ENCODE measurements at regions not wholly inside any gene's neighbourhood (a gene's known extent, or its start where the extent isn't known, plus 50 kb on each side); places are given as distances from the start of the nearest gene placed in this dataset.

- H3K4me3 ChIP-seq (ENCODE audit: low read depth in 1 of 2, low read length in 2 of 2), result no peak overlapping the region
- H3K27ac ChIP-seq (ENCODE audit: low read depth in 2 of 2, low read length in 1 of 2), result no peak overlapping the region
- H3K36me3 ChIP-seq (ENCODE audit: control insufficient read depth in 2 of 2, insufficient read depth in 2 of 2, low read length in 1 of 2), result no peaks in the 10 kb centered on the region
- no peaks in the 10 kb centered on the region for H3K27me3 ChIP-seq (ENCODE audit: control insufficient read depth in 1 of 2, insufficient read depth in 2 of 2, low read length in 2 of 2)
- 90 to 92% methylated on average over 2 of the region's 2 CpGs for WGBS, 2 donors
- H3K9me3 ChIP-seq (ENCODE audit: control insufficient read depth in 2 of 2, insufficient read depth in 1 of 2, low read depth in 1 of 2, low read length in 1 of 2), result no peaks in the 10 kb centered on the region
- H3K4me1 ChIP-seq (ENCODE audit: control insufficient read depth in 2 of 2, insufficient read depth in 2 of 2, low read length in 1 of 2), result no peaks in the 10 kb centered on the region
Observed at GRCh38 chr1:83114136-83114834, 884.6 kb downstream of the TTLL7 start.

GRCh38 chr1:83113652-83114051 is 885.3 kb downstream of the TTLL7 start:
- no peak overlapping the region for H3K27ac ChIP-seq (ENCODE audit: low read depth in 2 of 2, low read length in 1 of 2)
- no peaks in the 10 kb centered on the region for H3K4me1 ChIP-seq (ENCODE audit: control insufficient read depth in 2 of 2, insufficient read depth in 2 of 2, low read length in 1 of 2)
- H3K27me3 ChIP-seq (ENCODE audit: control insufficient read depth in 1 of 2, insufficient read depth in 2 of 2, low read length in 2 of 2), result no peaks in the 10 kb centered on the region
- H3K9me3 ChIP-seq (ENCODE audit: control insufficient read depth in 2 of 2, insufficient read depth in 1 of 2, low read depth in 1 of 2, low read length in 1 of 2), result no peaks in the 10 kb centered on the region
- no peaks in the 10 kb centered on the region for H3K36me3 ChIP-seq (ENCODE audit: control insufficient read depth in 2 of 2, insufficient read depth in 2 of 2, low read length in 1 of 2)
- 62 to 68% methylated on average over 2 of the region's 2 CpGs for WGBS, 2 donors
- no peak overlapping the region for H3K4me3 ChIP-seq (ENCODE audit: low read depth in 1 of 2, low read length in 2 of 2)

- Histone ChIP-seq H3K4me3 (ENCODE audit: low read depth in 1 of 2, low read length in 2 of 2) (no peak overlapping the region), H3K4me1 (ENCODE audit: control insufficient read depth in 2 of 2, insufficient read depth in 2 of 2, low read length in 1 of 2) (no peaks in the 10 kb centered on the region), H3K9me3 (ENCODE audit: control insufficient read depth in 2 of 2, insufficient read depth in 1 of 2, low read depth in 1 of 2, low read length in 1 of 2) (no peaks in the 10 kb centered on the region), H3K27ac (ENCODE audit: low read depth in 2 of 2, low read length in 1 of 2) (no peak overlapping the region), H3K27me3 (ENCODE audit: control insufficient read depth in 1 of 2, insufficient read depth in 2 of 2, low read length in 2 of 2) (no peaks in the 10 kb centered on the region), H3K36me3 (ENCODE audit: control insufficient read depth in 2 of 2, insufficient read depth in 2 of 2, low read length in 1 of 2) (no peaks in the 10 kb centered on the region)
- 85 to 96% methylated on average over 3 of the region's 3 CpGs for WGBS, 2 donors
Observed at GRCh38 chr1:83112248-83112885, 886.6 kb downstream of the TTLL7 start.

- no peak overlapping the region for H3K4me3 ChIP-seq (ENCODE audit: low read depth in 1 of 2, low read length in 2 of 2)
- no peak overlapping the region for H3K27ac ChIP-seq (ENCODE audit: low read depth in 2 of 2, low read length in 1 of 2)
- no peaks in the 10 kb centered on the region for H3K9me3 ChIP-seq (ENCODE audit: control insufficient read depth in 2 of 2, insufficient read depth in 1 of 2, low read depth in 1 of 2, low read length in 1 of 2)
- 89 to 91% methylated on average over 2 of the region's 2 CpGs for WGBS, 2 donors
- H3K4me1 ChIP-seq (ENCODE audit: control insufficient read depth in 2 of 2, insufficient read depth in 2 of 2, low read length in 1 of 2), result no peaks in the 10 kb centered on the region
- no peaks in the 10 kb centered on the region for H3K27me3 ChIP-seq (ENCODE audit: control insufficient read depth in 1 of 2, insufficient read depth in 2 of 2, low read length in 2 of 2)
- H3K36me3 ChIP-seq (ENCODE audit: control insufficient read depth in 2 of 2, insufficient read depth in 2 of 2, low read length in 1 of 2), result no peaks in the 10 kb centered on the region
Observed at GRCh38 chr1:83110156-83110555, 888.8 kb downstream of the TTLL7 start.

- Histone ChIP-seq H3K4me1 (ENCODE audit: control insufficient read depth in 2 of 2, insufficient read depth in 2 of 2, low read length in 1 of 2) (no peaks in the 10 kb centered on the region), H3K27me3 (ENCODE audit: control insufficient read depth in 1 of 2, insufficient read depth in 2 of 2, low read length in 2 of 2) (no peaks in the 10 kb centered on the region), H3K4me3 (ENCODE audit: low read depth in 1 of 2, low read length in 2 of 2) (no peak overlapping the region), H3K27ac (ENCODE audit: low read depth in 2 of 2, low read length in 1 of 2) (no peak overlapping the region), H3K36me3 (ENCODE audit: control insufficient read depth in 2 of 2, insufficient read depth in 2 of 2, low read length in 1 of 2) (no peaks in the 10 kb centered on the region), H3K9me3 (ENCODE audit: control insufficient read depth in 2 of 2, insufficient read depth in 1 of 2, low read depth in 1 of 2, low read length in 1 of 2) (no peaks in the 10 kb centered on the region)
- WGBS, 2 donors, result 84 to 96% methylated on average over 1 of the region's 1 CpG
Observed at GRCh38 chr1:83109692-83110091, 889.2 kb downstream of the TTLL7 start.

- Histone ChIP-seq H3K27me3 (ENCODE audit: control insufficient read depth in 1 of 2, insufficient read depth in 2 of 2, low read length in 2 of 2) (no peaks in the 10 kb centered on the region), H3K4me3 (ENCODE audit: low read depth in 1 of 2, low read length in 2 of 2) (no peak overlapping the region), H3K4me1 (ENCODE audit: control insufficient read depth in 2 of 2, insufficient read depth in 2 of 2, low read length in 1 of 2) (no peaks in the 10 kb centered on the region), H3K9me3 (ENCODE audit: control insufficient read depth in 2 of 2, insufficient read depth in 1 of 2, low read depth in 1 of 2, low read length in 1 of 2) (no peaks in the 10 kb centered on the region), H3K27ac (ENCODE audit: low read depth in 2 of 2, low read length in 1 of 2) (no peak overlapping the region), H3K36me3 (ENCODE audit: control insufficient read depth in 2 of 2, insufficient read depth in 2 of 2, low read length in 1 of 2) (no peaks in the 10 kb centered on the region)
- 80 to 89% methylated on average over 2 of the region's 2 CpGs for WGBS, 2 donors
Observed at GRCh38 chr1:83104558-83104957, 894.4 kb downstream of the TTLL7 start.

- H3K4me3 ChIP-seq (ENCODE audit: low read depth in 1 of 2, low read length in 2 of 2), result no peak overlapping the region
- no peaks in the 10 kb centered on the region for H3K9me3 ChIP-seq (ENCODE audit: control insufficient read depth in 2 of 2, insufficient read depth in 1 of 2, low read depth in 1 of 2, low read length in 1 of 2)
- H3K27me3 ChIP-seq (ENCODE audit: control insufficient read depth in 1 of 2, insufficient read depth in 2 of 2, low read length in 2 of 2), result no peaks in the 10 kb centered on the region
- no peak overlapping the region for H3K27ac ChIP-seq (ENCODE audit: low read depth in 2 of 2, low read length in 1 of 2)
- no peaks in the 10 kb centered on the region for H3K36me3 ChIP-seq (ENCODE audit: control insufficient read depth in 2 of 2, insufficient read depth in 2 of 2, low read length in 1 of 2)
- no peaks in the 10 kb centered on the region for H3K4me1 ChIP-seq (ENCODE audit: control insufficient read depth in 2 of 2, insufficient read depth in 2 of 2, low read length in 1 of 2)
- 69 to 76% methylated on average over 2 of the region's 2 CpGs for WGBS, 2 donors
Observed at GRCh38 chr1:83103341-83103740, 895.6 kb downstream of the TTLL7 start.

- 30 to 61% methylated on average over 2 of the region's 2 CpGs for WGBS, 2 donors
- no peak overlapping the region for H3K4me3 ChIP-seq (ENCODE audit: low read depth in 1 of 2, low read length in 2 of 2)
Observed at GRCh38 chr1:83102630-83103071, 896.3 kb downstream of the TTLL7 start.

GRCh38 chr1:83101406-83101805 is 897.5 kb downstream of the TTLL7 start:
- Histone ChIP-seq H3K27ac (ENCODE audit: low read depth in 2 of 2, low read length in 1 of 2) (no peak overlapping the region), H3K4me1 (ENCODE audit: control insufficient read depth in 2 of 2, insufficient read depth in 2 of 2, low read length in 1 of 2) (no peaks in the 10 kb centered on the region), H3K36me3 (ENCODE audit: control insufficient read depth in 2 of 2, insufficient read depth in 2 of 2, low read length in 1 of 2) (no peaks in the 10 kb centered on the region), H3K27me3 (ENCODE audit: control insufficient read depth in 1 of 2, insufficient read depth in 2 of 2, low read length in 2 of 2) (no peaks in the 10 kb centered on the region), H3K9me3 (ENCODE audit: control insufficient read depth in 2 of 2, insufficient read depth in 1 of 2, low read depth in 1 of 2, low read length in 1 of 2) (no peaks in the 10 kb centered on the region), H3K4me3 (ENCODE audit: low read depth in 1 of 2, low read length in 2 of 2) (no peak overlapping the region)
- 74 to 76% methylated on average over 4 of the region's 4 CpGs for WGBS, 2 donors

More at GRCh38 chr1:83102630-83103071, 896.3 kb downstream of the TTLL7 start:
- Histone ChIP-seq H3K36me3 (ENCODE audit: control insufficient read depth in 2 of 2, insufficient read depth in 2 of 2, low read length in 1 of 2) (no peaks in the 10 kb centered on the region), H3K27me3 (ENCODE audit: control insufficient read depth in 1 of 2, insufficient read depth in 2 of 2, low read length in 2 of 2) (no peaks in the 10 kb centered on the region), H3K27ac (ENCODE audit: low read depth in 2 of 2, low read length in 1 of 2) (no peak overlapping the region), H3K4me1 (ENCODE audit: control insufficient read depth in 2 of 2, insufficient read depth in 2 of 2, low read length in 1 of 2) (no peaks in the 10 kb centered on the region), H3K9me3 (ENCODE audit: control insufficient read depth in 2 of 2, insufficient read depth in 1 of 2, low read depth in 1 of 2, low read length in 1 of 2) (no peaks in the 10 kb centered on the region)

GRCh38 chr1:83100133-83100532 is 898.8 kb downstream of the TTLL7 start:
- H3K27me3 ChIP-seq (ENCODE audit: control insufficient read depth in 1 of 2, insufficient read depth in 2 of 2, low read length in 2 of 2), result no peaks in the 10 kb centered on the region
- 94 to 96% methylated on average over 2 of the region's 2 CpGs for WGBS, 2 donors
- H3K27ac ChIP-seq (ENCODE audit: low read depth in 2 of 2, low read length in 1 of 2), result no peak overlapping the region
- H3K4me3 ChIP-seq (ENCODE audit: low read depth in 1 of 2, low read length in 2 of 2), result no peak overlapping the region
- H3K36me3 ChIP-seq (ENCODE audit: control insufficient read depth in 2 of 2, insufficient read depth in 2 of 2, low read length in 1 of 2), result no peaks in the 10 kb centered on the region
- no peaks in the 10 kb centered on the region for H3K9me3 ChIP-seq (ENCODE audit: control insufficient read depth in 2 of 2, insufficient read depth in 1 of 2, low read depth in 1 of 2, low read length in 1 of 2)
- H3K4me1 ChIP-seq (ENCODE audit: control insufficient read depth in 2 of 2, insufficient read depth in 2 of 2, low read length in 1 of 2), result no peaks in the 10 kb centered on the region

All from esophagus (tissue), 2 donors.